Duodenal mucosa (tissue), 2 donors: ENCODE measurements at regions not wholly inside any gene's neighbourhood (a gene's known extent, or its start where the extent isn't known, plus 50 kb on each side); places are given as distances from the start of the nearest gene placed in this dataset.
"Not testable (repeated sequence)": the region's sequence is repeated elsewhere in the genome, so short reads cannot be mapped to it uniquely, and the experiment has no call there.

Experiments
- H3K27ac ChIP-seq: one replicate; pipeline ENCODE4 v1.7.0; 2013; ENCODE audit warnings: low read depth, low read length
- H3K27me3 ChIP-seq, 2 donors: one replicate each; pipeline ENCODE4 v1.7.0; 2013; ENCODE audit warnings: low read length in 2 of 2, control low read depth in 1 of 2; ENCODE audit not compliant: insufficient read depth in 2 of 2, control insufficient read depth in 1 of 2
- H3K36me3 ChIP-seq, 2 donors: one replicate each; pipeline ENCODE4 v1.7.0; 2013; ENCODE audit warnings: low read length in 2 of 2, control low read depth in 1 of 2; ENCODE audit not compliant: insufficient read depth in 2 of 2, control insufficient read depth in 1 of 2
- H3K4me1 ChIP-seq, 2 donors: one replicate each; pipeline ENCODE4 v1.7.0; 2013; ENCODE audit warnings: low read length in 2 of 2, control low read depth in 1 of 2; ENCODE audit not compliant: insufficient read depth in 2 of 2, control insufficient read depth in 1 of 2
- H3K4me3 ChIP-seq, 2 donors: one replicate each; pipeline ENCODE4 v1.7.0; 2013; ENCODE audit warnings: low read length in 2 of 2, low read depth in 1 of 2
- H3K9ac ChIP-seq, 2 donors: one replicate each; pipeline ENCODE4 v1.7.0; 2013; ENCODE audit warnings: low read length in 2 of 2, low read depth in 1 of 2
- H3K9me3 ChIP-seq, 2 donors: one replicate each; pipeline ENCODE4 v1.7.0; 2013; ENCODE audit warnings: low read length in 2 of 2, control low read depth in 1 of 2; ENCODE audit not compliant: control insufficient read depth in 1 of 2

DNA sequence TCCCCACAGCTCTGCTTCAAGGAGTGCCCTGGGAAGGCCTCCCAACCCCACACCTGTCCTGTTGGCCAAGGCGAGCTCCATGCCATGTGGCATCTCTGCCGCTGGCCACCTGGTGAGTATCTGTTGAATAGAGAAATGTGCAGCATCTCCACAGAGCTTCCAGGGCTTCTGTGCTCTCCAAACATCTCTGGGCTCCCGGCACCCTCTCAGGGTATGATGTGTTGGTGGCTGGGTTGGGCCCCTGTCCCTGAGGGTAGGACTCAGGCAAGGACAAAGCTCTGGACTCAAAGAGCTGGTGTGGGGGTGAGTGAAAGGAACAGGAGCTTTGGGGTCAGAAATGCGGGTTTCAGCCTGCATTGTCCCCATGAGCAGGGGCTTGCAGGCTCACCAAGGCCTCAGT lies 88.6 kb downstream of the TMEM121 start:
- H3K27me3 ChIP-seq, H3K9ac ChIP-seq, H3K36me3 ChIP-seq, H3K4me1 ChIP-seq, H3K9me3 ChIP-seq, H3K27ac ChIP-seq, H3K4me3 ChIP-seq: not testable (repeated sequence)

DNA sequence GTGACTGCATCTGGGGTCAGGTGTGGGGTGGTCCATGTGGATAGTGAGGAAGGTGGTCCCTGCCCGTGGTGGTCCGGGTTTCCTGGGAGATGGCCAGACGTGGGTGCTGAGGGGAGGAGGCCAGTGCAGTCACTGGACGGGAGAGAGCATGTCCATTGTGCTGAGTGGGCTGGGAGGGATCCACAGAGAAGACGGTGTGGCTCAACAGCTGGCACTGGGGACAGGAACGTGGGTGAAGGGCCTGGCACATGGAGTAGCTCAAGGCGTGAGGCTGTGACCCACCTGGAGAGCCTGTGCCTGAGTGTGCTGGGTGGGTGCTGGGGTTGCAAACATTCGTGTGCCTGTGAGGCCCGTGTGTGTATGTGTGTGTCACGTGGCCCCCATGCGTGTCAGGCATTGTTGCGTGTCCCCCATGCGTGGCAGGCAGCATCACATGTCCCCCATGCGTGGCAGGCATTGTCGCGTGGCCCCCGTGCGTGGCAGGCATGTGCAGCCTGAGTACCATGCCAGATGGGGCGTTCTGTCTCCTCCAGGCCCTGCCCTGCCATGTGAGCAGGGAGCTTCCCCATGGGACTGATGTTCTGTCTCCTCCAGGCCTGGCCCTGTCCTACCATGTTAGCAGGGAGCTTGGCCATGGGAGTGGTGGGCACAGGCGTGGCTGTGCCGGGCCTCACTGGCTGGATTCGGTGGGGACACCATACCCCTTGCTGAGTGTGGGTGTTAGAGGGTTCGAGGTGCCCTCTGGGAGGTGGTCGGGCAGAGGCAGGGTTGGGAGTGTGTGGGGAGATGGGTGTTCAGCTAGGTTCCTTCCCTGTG lies 89.8 kb downstream of the TMEM121 start:
- H3K4me1 ChIP-seq, H3K27ac ChIP-seq, H3K4me3 ChIP-seq, H3K9ac ChIP-seq, H3K27me3 ChIP-seq, H3K36me3 ChIP-seq, H3K9me3 ChIP-seq: not testable (repeated sequence)

DNA sequence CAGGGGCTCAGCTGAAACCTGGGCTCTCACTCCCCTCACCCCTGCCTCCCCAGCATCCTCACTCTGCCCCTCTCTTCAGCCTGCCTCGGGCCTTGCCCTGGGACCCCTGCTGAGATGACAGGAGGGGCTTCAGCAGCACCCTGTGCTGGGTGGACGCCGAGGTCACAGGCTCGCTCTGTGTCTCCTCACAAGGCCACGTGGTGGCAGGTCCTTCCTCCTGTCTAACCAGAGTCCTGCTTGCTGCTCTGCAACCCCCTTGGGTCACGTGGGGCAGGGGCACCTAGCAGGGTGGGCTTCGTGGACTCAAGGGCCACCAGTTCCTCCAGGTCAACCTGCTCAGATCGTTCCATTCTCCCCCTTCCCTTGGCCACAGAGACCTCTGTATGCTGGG lies 90.4 kb downstream of the TMEM121 start:
- Histone ChIP-seq H3K36me3 (no peaks in the 10 kb centered on the region), H3K9ac (no peak overlapping the region), H3K27ac (no peak overlapping the region), H3K4me1 (no peaks in the 10 kb centered on the region), H3K4me3 (no peak overlapping the region), H3K27me3 (peaks cover 0 to 4% of the 10 kb centered on the region in 2 donors), H3K9me3 (no peaks in the 10 kb centered on the region)

DNA sequence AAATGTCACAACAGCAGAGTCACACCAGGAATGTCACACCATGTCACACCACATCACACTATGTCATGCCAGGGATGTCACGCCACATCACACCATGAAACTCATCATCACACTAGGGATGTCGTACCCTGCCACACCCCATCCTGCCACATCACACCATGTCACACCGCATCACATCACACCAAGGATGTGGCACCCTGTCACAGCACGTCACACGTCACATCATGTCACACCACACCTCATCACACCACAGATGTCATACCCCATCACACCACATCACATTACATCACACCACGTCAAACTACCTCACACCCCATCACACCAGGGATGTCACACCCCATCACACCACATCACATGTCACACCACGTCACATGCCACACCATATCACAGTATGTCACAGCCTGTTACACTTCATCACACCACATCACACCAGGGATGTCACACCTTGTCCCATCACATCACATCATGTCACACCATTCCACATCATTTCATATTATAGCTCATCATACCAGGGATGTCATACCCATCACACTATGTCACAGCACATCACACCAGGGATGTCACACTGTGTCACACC lies 90.9 kb downstream of the TMEM121 start:
- Histone ChIP-seq H3K4me1 (no peaks in the 10 kb centered on the region), H3K27me3 (peaks cover 0 to 4% of the 10 kb centered on the region in 2 donors)

DNA sequence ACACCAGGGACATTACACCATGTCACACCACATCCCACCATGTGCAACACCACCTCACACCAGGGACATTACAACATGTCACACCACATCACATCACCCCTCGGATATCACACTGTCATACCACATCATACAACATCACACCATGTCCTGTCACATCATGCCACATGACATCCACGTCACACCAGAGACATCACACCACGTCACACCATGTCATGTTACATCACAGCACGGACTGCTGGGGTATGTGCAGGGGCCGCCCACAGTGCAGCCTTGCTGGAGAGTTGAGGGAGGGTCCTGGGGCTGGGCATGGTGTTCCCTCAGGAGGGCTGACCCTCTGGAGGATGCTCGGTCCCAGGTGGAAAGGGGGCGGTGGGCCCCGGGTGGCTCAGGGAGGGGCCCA lies 91.4 kb downstream of the TMEM121 start:
- H3K9me3 ChIP-seq, H3K27ac ChIP-seq, H3K9ac ChIP-seq, H3K36me3 ChIP-seq, H3K4me1 ChIP-seq, H3K4me3 ChIP-seq, H3K27me3 ChIP-seq: not testable (repeated sequence)

More for the DNA sequence above, 90.9 kb downstream of the TMEM121 start:
- H3K36me3 ChIP-seq = no peaks in the 10 kb centered on the region
- no peak overlapping the region for H3K9ac ChIP-seq
- H3K4me3 ChIP-seq = no peak overlapping the region
- H3K27ac ChIP-seq = no peak overlapping the region
- no peaks in the 10 kb centered on the region for H3K9me3 ChIP-seq

DNA sequence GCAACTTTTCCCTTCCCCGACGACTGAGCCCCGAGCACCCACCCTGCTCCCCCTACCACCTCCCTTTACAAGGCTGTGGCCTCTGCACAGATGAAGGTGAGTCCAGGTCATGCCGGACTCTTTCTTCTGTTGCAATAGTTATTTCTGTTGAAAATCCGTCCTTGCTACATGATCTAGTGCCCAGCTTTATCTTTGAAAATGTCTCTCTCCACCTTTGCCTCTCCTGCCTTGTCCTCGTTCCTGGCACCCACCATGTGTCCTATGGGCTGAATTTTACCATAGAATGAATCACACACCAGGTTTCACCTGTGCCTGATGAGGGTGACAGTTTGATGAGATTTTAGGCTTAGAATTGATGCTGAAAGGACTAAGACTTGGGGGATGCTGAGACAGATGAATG lies 92.9 kb downstream of the TMEM121 start:
- not testable (repeated sequence) for H3K36me3 ChIP-seq, H3K9ac ChIP-seq, H3K27ac ChIP-seq, H3K4me1 ChIP-seq, H3K27me3 ChIP-seq, H3K9me3 ChIP-seq, H3K4me3 ChIP-seq

DNA sequence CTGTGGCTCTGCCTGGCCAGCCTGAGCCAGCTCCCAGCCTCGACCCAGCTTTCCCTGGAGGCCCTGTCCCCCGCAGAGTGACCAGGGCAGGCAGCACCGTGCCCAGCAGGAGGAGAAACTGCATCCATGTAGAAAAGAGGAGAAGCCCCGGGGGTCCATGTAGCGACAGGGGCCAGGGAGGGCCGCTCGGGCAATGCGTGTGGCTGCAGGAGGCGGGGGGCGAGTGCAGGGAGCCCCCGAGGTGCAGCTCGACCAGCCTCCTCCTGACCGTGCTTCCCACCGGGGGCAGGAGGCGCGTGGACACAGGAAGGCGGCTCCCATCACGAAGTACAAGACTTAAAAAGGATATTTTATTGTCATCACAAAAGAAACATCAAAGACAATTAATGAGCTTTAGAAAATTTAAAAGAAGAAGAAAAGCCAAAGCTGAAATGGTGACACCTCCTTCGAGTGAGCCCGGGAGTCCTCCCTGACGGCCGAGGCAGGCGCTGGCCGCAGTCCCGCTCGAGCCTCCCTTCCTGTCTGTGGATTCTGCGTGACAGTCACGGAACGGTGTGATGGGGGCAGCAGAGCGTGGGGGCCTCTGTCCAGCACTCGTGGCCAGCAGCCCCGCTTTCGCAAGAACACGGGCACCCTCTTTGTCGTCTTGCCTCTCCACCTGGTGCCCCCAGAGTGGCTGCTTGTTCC lies 93.9 kb downstream of the TMEM121 start:
- H3K36me3 ChIP-seq, H3K9ac ChIP-seq, H3K4me3 ChIP-seq, H3K4me1 ChIP-seq, H3K27me3 ChIP-seq, H3K27ac ChIP-seq, H3K9me3 ChIP-seq: not testable (repeated sequence)

DNA sequence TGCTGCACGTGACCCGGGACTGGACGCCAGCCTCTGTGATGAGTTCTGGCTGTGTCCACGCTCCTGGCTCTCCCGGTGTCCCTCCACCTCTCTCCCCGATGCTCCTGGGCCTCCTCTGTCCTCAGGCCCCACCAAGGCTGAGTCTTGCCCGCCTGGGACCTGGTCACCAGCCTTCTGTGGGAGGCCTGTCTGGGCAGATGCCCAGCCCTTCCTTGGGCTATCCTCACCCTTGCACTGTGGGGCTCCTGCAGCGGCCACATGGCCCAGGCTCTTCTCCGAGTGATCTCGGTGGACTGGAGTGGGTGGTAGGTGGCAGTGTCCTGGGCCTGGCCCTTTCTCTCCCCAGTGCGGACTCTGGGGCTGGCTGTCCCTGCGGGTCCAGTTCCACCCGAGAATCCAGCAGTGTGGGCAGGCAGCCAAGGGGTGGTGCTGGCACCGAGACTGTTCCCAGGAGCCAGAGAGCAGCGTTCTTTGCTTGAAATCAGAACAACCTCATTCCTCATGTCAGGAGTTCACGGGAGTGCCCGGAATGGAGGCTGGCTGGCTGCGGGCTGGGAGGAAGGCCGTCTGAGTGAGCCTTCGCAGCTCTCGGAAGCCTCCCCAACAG lies 94.6 kb downstream of the TMEM121 start:
- H3K36me3 ChIP-seq, H3K4me3 ChIP-seq, H3K27me3 ChIP-seq, H3K9ac ChIP-seq, H3K4me1 ChIP-seq, H3K27ac ChIP-seq, H3K9me3 ChIP-seq: not testable (repeated sequence)

DNA sequence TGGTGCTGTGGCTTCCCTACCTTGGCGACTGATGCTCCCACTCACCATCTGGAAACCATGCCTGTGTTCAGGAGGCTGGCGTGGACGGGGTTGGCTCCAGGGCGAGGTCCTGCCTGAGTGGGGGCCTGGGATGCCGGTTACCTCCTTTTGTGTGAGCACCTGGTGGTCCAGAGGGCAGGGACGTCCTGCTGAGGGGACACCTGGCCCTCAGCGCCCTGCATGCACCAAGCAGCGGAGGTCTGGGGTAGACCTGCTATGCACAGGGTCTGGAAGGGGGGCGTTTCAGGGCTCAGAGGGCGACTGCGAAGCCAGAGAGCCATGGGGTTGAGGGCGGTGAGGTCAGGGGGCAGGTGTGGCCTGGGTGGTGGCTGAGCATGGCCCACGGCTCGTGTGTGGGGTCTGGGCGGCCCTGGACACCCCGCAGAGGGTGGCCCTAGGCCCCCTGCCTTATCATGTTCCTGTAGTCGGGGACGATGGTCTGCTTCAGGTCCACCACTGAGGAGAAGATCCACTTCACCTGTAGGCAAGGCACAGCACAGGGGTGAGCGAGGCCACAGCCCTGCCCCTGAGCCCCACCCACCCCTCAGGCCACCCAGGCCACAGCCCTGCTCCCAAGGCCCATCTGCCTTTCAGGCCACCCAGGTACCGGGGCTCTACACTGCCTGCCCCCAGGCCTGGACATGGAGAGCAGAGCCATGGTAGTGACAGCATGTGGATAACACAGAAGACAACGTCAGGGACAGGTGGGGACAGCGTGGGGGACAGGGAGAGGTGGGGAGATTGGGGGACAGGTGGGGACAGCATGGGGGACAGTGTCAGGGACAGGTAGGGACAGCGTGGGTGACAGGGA lies 95.3 kb downstream of the TMEM121 start:
- not testable (repeated sequence) for H3K4me3 ChIP-seq, H3K9ac ChIP-seq, H3K9me3 ChIP-seq, H3K27me3 ChIP-seq, H3K36me3 ChIP-seq, H3K27ac ChIP-seq, H3K4me1 ChIP-seq
